Cardiac muscle cell (in vitro differentiated cells and primary cell): ENCODE measurements at regions not wholly inside any gene's neighbourhood (a gene's known extent, or its start where the extent isn't known, plus 50 kb on each side); places are given as distances from the start of the nearest gene placed in this dataset.

Experiments used
- DNase-seq, 2 donors: peaks; one replicate each; pipeline versions ENCODE4 v3.0.0 to v3.0.0-alpha.2; 2010 to 2017; ENCODE audit warnings: low read depth in 1 of 2, low spot score in 1 of 2
- H3K27ac ChIP-seq: fragments of 200-600 bp; sonication (generic); 2 replicates; pipeline ENCODE4 v1.5.1; 2016
- H3K27me3 ChIP-seq: fragments of 200-600 bp; sonication (generic); 2 replicates; pipeline ENCODE4 v1.6.0; 2016; ENCODE audit warnings: control low read depth
- H3K36me3 ChIP-seq: fragments of 200-600 bp; sonication (generic); 2 replicates; pipeline ENCODE4 v1.5.1; 2016; ENCODE audit warnings: control low read depth
- H3K4me1 ChIP-seq: fragments of 200-600 bp; sonication (generic); 2 replicates; pipeline ENCODE4 v1.8.1; 2017; ENCODE audit warnings: low read depth, mild to moderate bottlenecking, mixed run types
- H3K4me3 ChIP-seq: fragments of 200-600 bp; sonication (generic); 2 replicates; pipeline ENCODE4 v1.5.1; 2016; ENCODE audit warnings: mild to moderate bottlenecking
- H3K9me3 ChIP-seq: fragments of 200-600 bp; sonication (generic); 2 replicates; pipeline ENCODE4 v1.5.1; 2017; ENCODE audit warnings: low read depth, mild to moderate bottlenecking, control low read depth
- TF ChIP-seq, protein P1 (sequence below): IDR thresholded peaks from 2 replicates; pipeline ENCODE4 v1.5.1; 2012; ENCODE audit warnings: low read depth, mild to moderate bottlenecking, low read length

DNA sequence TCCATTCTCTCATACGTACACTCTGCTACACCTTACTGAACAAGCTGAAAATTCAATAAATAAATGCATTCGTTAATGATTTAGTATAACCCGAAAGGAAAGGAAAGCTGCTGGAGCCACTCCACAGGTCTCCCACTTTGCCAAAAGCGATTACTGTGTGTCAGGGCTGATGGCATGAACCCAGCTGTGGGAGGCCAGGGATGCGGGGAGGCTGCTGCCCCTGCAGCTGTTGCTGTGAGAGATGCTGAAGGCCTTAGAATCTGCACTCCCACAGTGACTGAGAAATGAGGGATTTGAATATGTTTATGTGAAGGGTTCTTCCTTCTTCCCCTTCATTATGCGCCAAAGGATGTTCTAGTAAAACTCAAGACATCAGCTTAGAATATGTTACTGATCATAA is 58.7 kb upstream of the NBEA start:
- no peak for DNase-seq
- Histone ChIP-seq H3K36me3 (no peaks in the 10 kb centered on the region), H3K9me3 (no peaks in the 10 kb centered on the region), H3K27me3 (no peaks in the 10 kb centered on the region), H3K4me3 (no peak overlapping the region), H3K27ac (no peak overlapping the region), H3K4me1 (no peaks in the 10 kb centered on the region)
- TF ChIP-seq, protein P1, sequence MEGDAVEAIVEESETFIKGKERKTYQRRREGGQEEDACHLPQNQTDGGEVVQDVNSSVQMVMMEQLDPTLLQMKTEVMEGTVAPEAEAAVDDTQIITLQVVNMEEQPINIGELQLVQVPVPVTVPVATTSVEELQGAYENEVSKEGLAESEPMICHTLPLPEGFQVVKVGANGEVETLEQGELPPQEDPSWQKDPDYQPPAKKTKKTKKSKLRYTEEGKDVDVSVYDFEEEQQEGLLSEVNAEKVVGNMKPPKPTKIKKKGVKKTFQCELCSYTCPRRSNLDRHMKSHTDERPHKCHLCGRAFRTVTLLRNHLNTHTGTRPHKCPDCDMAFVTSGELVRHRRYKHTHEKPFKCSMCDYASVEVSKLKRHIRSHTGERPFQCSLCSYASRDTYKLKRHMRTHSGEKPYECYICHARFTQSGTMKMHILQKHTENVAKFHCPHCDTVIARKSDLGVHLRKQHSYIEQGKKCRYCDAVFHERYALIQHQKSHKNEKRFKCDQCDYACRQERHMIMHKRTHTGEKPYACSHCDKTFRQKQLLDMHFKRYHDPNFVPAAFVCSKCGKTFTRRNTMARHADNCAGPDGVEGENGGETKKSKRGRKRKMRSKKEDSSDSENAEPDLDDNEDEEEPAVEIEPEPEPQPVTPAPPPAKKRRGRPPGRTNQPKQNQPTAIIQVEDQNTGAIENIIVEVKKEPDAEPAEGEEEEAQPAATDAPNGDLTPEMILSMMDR, result no peak

DNA sequence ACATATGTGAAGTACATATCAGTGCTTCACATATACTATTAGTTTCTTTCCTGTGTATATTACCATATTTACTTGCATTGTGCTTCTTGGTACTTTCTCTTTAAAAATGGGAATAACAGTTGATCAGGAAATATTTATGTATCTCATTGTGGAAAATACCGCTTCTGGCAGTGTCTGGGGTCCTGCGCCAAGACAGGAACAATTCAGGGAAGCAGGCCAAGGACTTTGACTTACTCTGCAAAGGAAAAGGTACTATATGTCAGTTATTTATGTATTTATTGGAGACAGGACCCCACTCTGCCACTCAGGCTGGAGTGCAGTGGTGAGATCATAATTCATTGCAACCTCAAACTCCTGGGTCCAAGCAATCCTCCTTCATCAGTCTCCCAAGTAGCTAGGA is 57.7 kb upstream of the NBEA start:
- H3K27me3 ChIP-seq, result no peaks in the 10 kb centered on the region
- TF ChIP-seq, protein P1, result no peak
- no peak overlapping the region for H3K27ac ChIP-seq
- H3K36me3 ChIP-seq, result no peaks in the 10 kb centered on the region
- no peaks in the 10 kb centered on the region for H3K9me3 ChIP-seq
- no peaks in the 10 kb centered on the region for H3K4me1 ChIP-seq
- H3K4me3 ChIP-seq, result no peak overlapping the region
- DNase-seq, result no peak

DNA sequence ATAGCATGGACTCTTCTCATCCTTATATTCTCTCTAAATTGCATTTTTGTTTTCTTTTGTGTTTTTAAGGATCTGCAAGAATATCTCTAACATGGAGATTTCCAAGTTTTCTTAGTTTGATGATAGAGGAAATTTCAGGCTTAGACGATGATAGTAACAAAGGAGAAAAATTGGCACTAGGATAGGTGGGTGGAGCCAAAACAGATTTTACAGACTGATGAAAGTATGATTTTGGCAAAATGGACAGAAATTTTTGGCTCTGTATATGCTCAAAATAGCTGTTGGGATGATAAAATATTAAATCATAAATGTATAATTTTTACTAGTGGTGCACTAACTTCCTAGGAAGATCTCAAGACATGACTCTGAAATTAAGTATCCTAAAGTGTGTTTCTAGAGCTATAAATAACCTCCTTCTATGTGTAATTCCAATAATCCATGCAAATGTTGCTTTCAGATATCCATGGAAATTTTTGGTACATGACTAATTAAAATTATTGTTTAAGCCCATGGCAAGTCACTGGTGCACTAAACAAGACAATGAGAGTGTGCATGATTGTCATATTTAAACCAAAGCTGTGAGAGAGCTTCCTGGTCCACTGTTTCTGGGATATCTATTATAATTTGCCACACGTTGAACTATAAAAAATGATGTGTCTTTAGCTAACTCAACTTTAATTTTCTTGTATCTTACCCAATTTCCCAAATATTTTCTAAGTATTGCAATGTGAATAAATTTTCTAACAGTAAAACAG is 55.8 kb upstream of the NBEA start:
- TF ChIP-seq, protein P1, result no peak
- no peaks in the 10 kb centered on the region for H3K4me1 ChIP-seq
- no peak for DNase-seq
- H3K36me3 ChIP-seq, result no peaks in the 10 kb centered on the region
- H3K4me3 ChIP-seq, result no peak overlapping the region
- no peaks in the 10 kb centered on the region for H3K27me3 ChIP-seq
- H3K9me3 ChIP-seq, result no peaks in the 10 kb centered on the region
- no peak overlapping the region for H3K27ac ChIP-seq

DNA sequence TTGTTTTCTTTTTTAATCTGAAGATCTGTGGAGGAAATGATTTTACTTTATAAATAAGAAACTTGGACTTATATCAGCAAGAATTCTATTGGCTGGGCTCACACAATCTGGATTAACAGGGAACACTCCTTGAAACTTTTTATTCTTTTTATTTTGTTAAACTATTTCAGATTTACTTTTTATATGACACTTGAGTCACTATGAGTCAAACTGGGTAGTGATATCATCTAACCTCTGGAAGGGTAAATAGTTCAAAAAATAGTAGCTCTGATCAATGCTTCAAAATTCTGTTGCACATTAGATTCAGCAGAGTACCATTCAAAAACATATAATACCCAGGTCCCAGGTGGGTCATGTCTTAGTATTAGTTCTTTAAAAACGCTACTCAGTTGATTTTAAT is 55.1 kb upstream of the NBEA start:
- Histone ChIP-seq H3K27me3 (no peaks in the 10 kb centered on the region), H3K4me1 (no peaks in the 10 kb centered on the region), H3K36me3 (no peaks in the 10 kb centered on the region), H3K4me3 (no peak overlapping the region), H3K9me3 (no peaks in the 10 kb centered on the region), H3K27ac (no peak overlapping the region)
- TF ChIP-seq, protein P1, result no peak
- DNase-seq, result no peak
